Ovary (tissue), 7 donors: ENCODE measurements at regions not wholly inside any gene's neighbourhood (a gene's known extent, or its start where the extent isn't known, plus 50 kb on each side); places are given as distances from the start of the nearest gene placed in this dataset.

Experiments used
- DNase-seq, 5 donors: peaks; one replicate each; pipeline ENCODE4 v3.0.0-alpha.2; 2019 to 2020
- H3K27ac ChIP-seq, 2 donors: fragments of 200-600 bp; one replicate each; pipeline versions ENCODE4 v1.5.1 to v1.8.0; 2019 to 2022
- H3K27me3 ChIP-seq: fragments of 200-600 bp; one replicate; pipeline ENCODE4 v1.8.0; 2022
- H3K36me3 ChIP-seq: fragments of 200-600 bp; sonication (generic); one replicate; pipeline ENCODE4 v1.5.1; 2019
- H3K4me1 ChIP-seq: one replicate; pipeline ENCODE4 v1.8.1; 2013; ENCODE audit warnings: mild to moderate bottlenecking, moderate library complexity; ENCODE audit not compliant: insufficient read depth
- H3K4me3 ChIP-seq: fragments of 200-600 bp; sonication (generic); one replicate; pipeline ENCODE4 v1.5.1; 2017
- H3K9me3 ChIP-seq, 2 donors: fragments of 200-600 bp in 1 of 2; sonication (generic) in 1 of 2; one replicate each; pipeline versions ENCODE4 v1.5.1 to v1.8.1; 2013 to 2019; ENCODE audit warnings: mild to moderate bottlenecking in 1 of 2, moderate library complexity in 1 of 2
- CTCF ChIP-seq, 3 donors: fragments of 450-650 bp in 2 of 3; fragments of 200-600 bp in 1 of 3; IDR thresholded peaks; one replicate each; pipeline versions ENCODE4 v1.5.1 to v1.8.0; 2016 to 2022; ENCODE audit warnings: antibody characterized with exemption in 3 of 3, mild to moderate bottlenecking in 1 of 3
- EP300 ChIP-seq: sonication (generic); formaldehyde crosslinking; IDR thresholded peaks from one replicate; pipeline ENCODE4 v1.6.1; 2017; ENCODE audit warnings: antibody characterized with exemption
- POLR2A ChIP-seq: fragments of 450-650 bp; IDR thresholded peaks from one replicate; pipeline ENCODE4 v1.6.1; 2017; ENCODE audit warnings: antibody characterized with exemption, mild to moderate bottlenecking, moderate library complexity
- WGBS, 3 donors: extraction: QIAGEN DNeasy Blood & Tissue Kit in 1 of 3; methylation state at CpG; one replicate each; pipeline versions ENCODE4 v1.1.5 to v1.1.7; 2013 to 2017; 5-methylcytosine and 5-hydroxymethylcytosine counted together
- intact Hi-C, 4 donors: fragments of 100-400 bp; cut with DNase I; formaldehyde crosslinking; loops; one replicate each; pipeline versions ENCODE4 v1.11.0 to v1.15.1; 2022 to 2023
- donor health status: DM: no; HTN: no; CAD: no; lungs with moderate emphysema.
- donor health status: DM: no; HTN: no; CAD: no.
- donor health status: Bipolar disorder and iron deficiency.
- donor health status: DM: no; HTN: no; CAD: no.
- donor health status: DM: yes; HTN: yes; CAD: no.

GRCh38 chr13:105219651-105220050 is 1315.8 kb downstream of the EFNB2 start:
- Histone ChIP-seq H3K36me3 (no peaks in the 10 kb centered on the region), H3K27me3 (no peaks in the 10 kb centered on the region), H3K9me3 (no peaks in the 10 kb centered on the region), H3K27ac (no peak overlapping the region), H3K4me3 (no peak overlapping the region), H3K4me1 (no peaks in the 10 kb centered on the region)
- intact Hi-C loops: no loop called here
- 83 to 97% (median 89%) methylated on average over 1 of the region's 1 CpG for WGBS, 3 donors
- no peak for TF ChIP-seq POLR2A
- TF ChIP-seq EP300: no peak
- TF ChIP-seq CTCF (IDR thresholded peaks at IDR 0.05): no peak
- no peak for DNase-seq

GRCh38 chr13:105213512-105213911 is 1322.0 kb downstream of the EFNB2 start:
- 90 to 92% (median 92%) methylated on average over 3 of the region's 3 CpGs for WGBS, 3 donors
- Histone ChIP-seq H3K9me3 (no peaks in the 10 kb centered on the region), H3K27me3 (no peaks in the 10 kb centered on the region), H3K27ac (no peak overlapping the region), H3K4me3 (no peak overlapping the region), H3K36me3 (no peaks in the 10 kb centered on the region), H3K4me1 (no peaks in the 10 kb centered on the region)
- intact Hi-C loops: no loop called here
- no peak for TF ChIP-seq CTCF (IDR thresholded peaks at IDR 0.05)
- no peak for TF ChIP-seq POLR2A
- TF ChIP-seq EP300: no peak
- no peak for DNase-seq

GRCh38 chr13:105207572-105208293 is 1327.7 kb downstream of the EFNB2 start:
- no peaks in the 10 kb centered on the region for H3K36me3 ChIP-seq
- no peak overlapping the region for H3K27ac ChIP-seq
- H3K4me1 ChIP-seq: no peaks in the 10 kb centered on the region
- no peaks in the 10 kb centered on the region for H3K9me3 ChIP-seq
- WGBS, 3 donors: 10 to 23% (median 15%) methylated on average over 4 of the region's 4 CpGs
- DNase-seq: no peak
- no peaks in the 10 kb centered on the region for H3K27me3 ChIP-seq
- TF ChIP-seq EP300 (no peak), CTCF (IDR thresholded peaks at IDR 0.05) (no peak), POLR2A (no peak)
- intact Hi-C loops: no loop called here
- H3K4me3 ChIP-seq: no peak overlapping the region

- TF ChIP-seq POLR2A (no peak), EP300 (no peak), CTCF (IDR thresholded peaks at IDR 0.05) (no peak)
- no peaks in the 10 kb centered on the region for H3K36me3 ChIP-seq
- DNase-seq: no peak
- H3K9me3 ChIP-seq: no peaks in the 10 kb centered on the region
- no peaks in the 10 kb centered on the region for H3K27me3 ChIP-seq
- H3K4me1 ChIP-seq: no peaks in the 10 kb centered on the region
- no peak overlapping the region for H3K4me3 ChIP-seq
- intact Hi-C loops: no loop called here
- H3K27ac ChIP-seq: no peak overlapping the region
Measured at GRCh38 chr13:105202354-105202753, 1333.1 kb downstream of the EFNB2 start.
